Bronchial epithelial cell (primary cell): ENCODE measurements at regions not wholly inside any gene's neighbourhood (a gene's known extent, or its start where the extent isn't known, plus 50 kb on each side); places are given as distances from the start of the nearest gene placed in this dataset.

Experiments
- DNase-seq: peaks from one replicate; pipeline ENCODE4 v3.0.0-alpha.2; 2010; ENCODE audit warnings: low read depth
- FAIRE-seq: peaks from 2 replicates; lab custom pipeline; 2011; peaks lifted over from hg19 to GRCh38; lab: Jason Lieb, UNC
- H3K27me3 ChIP-seq: 2 replicates; pipeline ENCODE4 v1.5.1; 2011; ENCODE audit warnings: low read length; ENCODE audit not compliant: control insufficient read depth, insufficient read depth
- H3K36me3 ChIP-seq: 2 replicates; pipeline ENCODE4 v1.5.1; 2011; ENCODE audit warnings: low read length; ENCODE audit not compliant: control insufficient read depth, insufficient read depth
- H3K4me3 ChIP-seq: 2 replicates; pipeline ENCODE4 v1.5.1; 2011; ENCODE audit warnings: mild to moderate bottlenecking, low read depth, low read length, control low read depth
- CTCF ChIP-seq: IDR thresholded peaks from 2 replicates; pipeline ENCODE4 v1.5.1; 2011; ENCODE audit warnings: mild to moderate bottlenecking, moderate library complexity, low read length, control low read depth, inconsistent platforms; ENCODE audit not compliant: insufficient read depth, severe bottlenecking

- peaks cover 2% of the 10 kb centered on the region for H3K27me3 ChIP-seq
Observed at GRCh38 chr10:70943841-70944466, 55.6 kb upstream of the PCBD1 start.

GRCh38 chr10:70950037-70950436 is 61.7 kb upstream of the PCBD1 start:
- Histone ChIP-seq H3K4me3 (no peak overlapping the region), H3K27me3 (peaks cover 2% of the 10 kb centered on the region), H3K36me3 (no peaks in the 10 kb centered on the region)
- TF ChIP-seq CTCF = no peak
- no peak for FAIRE-seq
- DNase-seq = no peak

More at GRCh38 chr10:70943841-70944466, 55.6 kb upstream of the PCBD1 start:
- no peak for DNase-seq
- Histone ChIP-seq H3K36me3 (no peaks in the 10 kb centered on the region), H3K4me3 (no peak overlapping the region)
- no peak for FAIRE-seq
- TF ChIP-seq CTCF = no peak

- no peak overlapping the region for H3K4me3 ChIP-seq
- no peaks in the 10 kb centered on the region for H3K36me3 ChIP-seq
- peaks cover 2% of the 10 kb centered on the region for H3K27me3 ChIP-seq
- FAIRE-seq (no peak), DNase-seq (no peak)
- TF ChIP-seq CTCF = no peak
Observed at GRCh38 chr10:70950801-70951200, 62.4 kb upstream of the PCBD1 start.

- no peak for TF ChIP-seq CTCF
- FAIRE-seq (no peak), DNase-seq (no peak)
- no peak overlapping the region for H3K4me3 ChIP-seq
- peaks cover 2% of the 10 kb centered on the region for H3K27me3 ChIP-seq
- no peaks in the 10 kb centered on the region for H3K36me3 ChIP-seq
Observed at GRCh38 chr10:70952401-70952800, 64.0 kb upstream of the PCBD1 start.

GRCh38 chr10:70952921-70953320 is 64.6 kb upstream of the PCBD1 start:
- Histone ChIP-seq H3K4me3 (no peak overlapping the region), H3K36me3 (no peaks in the 10 kb centered on the region), H3K27me3 (peaks cover 2% of the 10 kb centered on the region)
- FAIRE-seq (no peak), DNase-seq (no peak)
- no peak for TF ChIP-seq CTCF
